ENCODE measurements at regions not wholly inside any gene's neighbourhood (a gene's known extent, or its start where the extent isn't known, plus 50 kb on each side); places are given as distances from the start of the nearest gene placed in this dataset.

DNA sequence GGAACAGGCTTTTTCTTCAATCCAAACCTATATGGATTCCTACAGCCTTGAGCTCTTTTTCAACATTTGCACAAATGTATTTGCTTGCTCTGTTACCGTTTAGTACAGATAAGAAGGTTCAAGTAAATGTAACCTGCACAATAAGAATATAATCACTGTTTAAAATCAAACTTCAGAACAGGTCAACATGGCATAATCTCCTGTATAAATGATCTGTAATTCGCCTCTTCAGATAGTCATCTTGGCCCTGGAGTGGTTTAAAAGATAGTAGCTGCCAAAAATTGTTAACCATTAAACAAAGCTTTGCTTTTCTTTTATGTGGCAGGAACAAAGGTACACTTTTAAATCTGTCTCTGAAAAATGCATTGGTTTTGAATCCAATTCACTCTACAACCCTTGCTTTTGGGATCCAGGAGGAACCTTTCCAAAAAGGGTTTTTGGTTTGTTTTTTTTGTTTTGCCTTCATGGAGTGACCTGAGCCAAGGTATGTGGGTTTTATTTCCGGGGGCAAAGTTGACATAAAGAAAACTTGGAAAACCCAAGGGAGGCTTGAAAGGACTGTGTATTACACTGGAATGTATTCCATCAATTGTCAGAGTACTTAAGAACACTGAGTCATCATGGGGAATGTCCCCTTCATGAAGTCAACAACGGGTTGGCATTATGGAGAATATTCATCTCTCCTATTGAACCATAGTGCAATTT, 210.4 kb upstream of the HCCS start:
- DNase-seq (ENCODE audit: low read depth in 2 of 2), result no peak

DNA sequence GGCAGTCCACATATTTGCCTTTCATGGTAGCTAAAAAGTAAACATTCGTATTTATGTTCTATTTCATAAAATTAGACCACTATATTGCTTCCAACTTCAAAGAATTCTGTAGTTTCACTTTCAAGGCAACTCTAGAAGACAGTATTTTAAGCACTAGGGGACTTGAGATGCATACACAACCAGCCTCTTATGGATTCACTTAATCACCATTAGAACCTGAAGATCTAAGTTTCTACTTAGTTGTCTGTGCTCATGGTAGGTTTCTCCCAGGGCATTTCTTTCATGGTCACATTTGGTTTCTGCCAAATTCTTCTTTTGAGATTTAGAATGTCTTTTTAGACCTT, 209.9 kb upstream of the HCCS start:
- DNase-seq (ENCODE audit: low read depth in 2 of 2), result no peak

DNA sequence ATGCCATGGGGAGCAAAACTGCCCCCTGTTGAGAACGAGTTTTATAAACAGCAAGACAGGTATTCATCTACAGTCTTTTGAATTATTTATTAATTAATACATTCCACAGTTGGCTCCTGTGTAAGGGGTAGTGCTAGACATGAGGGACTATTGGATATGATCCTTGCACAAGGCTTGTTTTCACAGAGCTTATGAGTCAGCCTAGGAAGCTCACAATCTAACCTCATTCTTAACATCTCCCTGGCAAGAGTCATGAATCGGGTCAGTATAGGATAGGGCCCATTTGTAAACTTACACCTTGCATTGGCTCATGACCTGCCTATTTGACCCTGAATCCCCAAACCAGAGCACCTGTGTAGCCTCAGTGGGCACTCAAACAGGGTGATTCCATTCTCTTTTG, 209.1 kb upstream of the HCCS start:
- DNase-seq (ENCODE audit: low read depth in 2 of 2), result no peak

DNA sequence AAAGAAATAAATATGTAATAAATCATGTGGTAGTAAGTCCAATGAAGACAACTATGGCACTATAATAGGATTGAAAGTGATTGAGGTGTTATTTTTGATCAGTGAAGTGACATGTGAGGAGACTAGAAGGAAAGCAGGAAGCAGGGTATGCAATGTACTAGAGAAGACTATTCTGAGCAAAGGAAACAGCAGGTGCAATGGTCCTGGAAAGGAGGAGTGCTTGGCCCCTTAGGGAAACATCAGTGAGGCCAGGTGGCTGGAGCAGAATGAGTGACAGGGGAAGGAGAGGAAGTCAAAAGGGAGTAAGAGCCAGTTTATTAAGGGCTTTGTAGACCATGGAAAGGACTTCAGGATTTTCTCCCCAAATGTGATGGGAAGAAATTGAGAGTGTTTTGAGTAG, 207.6 kb upstream of the HCCS start:
- no peak for DNase-seq (ENCODE audit: low read depth in 2 of 2)

DNA sequence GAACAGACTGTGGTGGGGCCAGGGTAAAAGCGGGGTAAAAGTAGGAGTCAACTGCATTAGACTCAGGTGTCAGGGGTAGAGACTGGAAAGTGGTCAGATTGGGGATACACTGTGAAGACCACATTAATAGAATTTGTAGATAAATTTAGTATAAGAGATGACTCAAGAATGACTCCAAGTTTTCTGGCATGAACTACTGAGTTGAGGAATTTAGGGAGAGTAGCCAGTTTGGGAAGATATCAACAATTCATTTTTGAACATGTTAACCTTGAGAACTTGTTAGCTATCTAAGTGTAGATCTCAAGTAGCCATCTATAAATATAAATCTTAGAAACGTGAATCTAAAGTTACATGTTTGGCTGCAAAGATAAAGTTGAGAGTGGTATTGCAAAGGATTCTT, 206.9 kb upstream of the HCCS start:
- DNase-seq (ENCODE audit: low read depth in 2 of 2), result no peak

DNA sequence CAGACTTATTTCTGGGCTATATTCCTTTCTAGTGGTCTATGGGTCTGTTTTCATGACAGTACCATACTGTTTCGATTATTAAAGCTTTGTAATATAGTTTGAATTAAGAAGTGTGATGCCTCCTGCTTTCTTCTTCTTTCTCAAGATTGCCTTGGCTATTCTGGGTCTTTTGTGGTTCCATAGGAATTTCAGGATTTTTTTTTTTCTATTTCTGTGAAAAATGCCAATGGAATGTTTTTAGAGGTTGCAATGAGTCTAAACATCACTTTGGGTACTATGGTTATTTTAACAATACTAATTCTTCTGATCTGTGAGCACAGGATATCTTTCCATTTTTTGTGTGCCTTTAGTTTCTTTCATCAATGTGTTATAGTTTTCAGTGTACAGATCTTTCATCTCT, 204.3 kb upstream of the HCCS start:
- no peak for DNase-seq (ENCODE audit: low read depth in 2 of 2)

DNA sequence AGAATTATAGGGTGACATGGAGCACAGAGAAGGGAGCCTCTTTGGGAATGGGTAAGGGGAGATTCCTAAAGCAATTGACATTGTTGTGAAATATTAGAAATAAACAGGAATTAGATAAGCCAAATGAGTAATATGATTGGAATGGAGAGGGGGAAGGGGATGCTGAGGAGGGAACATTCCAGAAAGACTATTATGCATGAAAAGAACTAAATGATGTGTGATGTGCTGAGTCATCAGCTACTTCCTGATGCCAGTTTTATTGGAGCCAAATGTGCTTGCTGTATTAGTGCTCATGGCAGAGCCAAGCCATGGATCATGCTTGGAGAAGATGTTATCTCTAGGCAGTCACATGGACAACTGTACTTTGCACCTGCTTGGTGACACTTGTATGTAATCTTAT, 189.0 kb upstream of the HCCS start:
- DNase-seq (ENCODE audit: low read depth in 2 of 2), result no peak

DNA sequence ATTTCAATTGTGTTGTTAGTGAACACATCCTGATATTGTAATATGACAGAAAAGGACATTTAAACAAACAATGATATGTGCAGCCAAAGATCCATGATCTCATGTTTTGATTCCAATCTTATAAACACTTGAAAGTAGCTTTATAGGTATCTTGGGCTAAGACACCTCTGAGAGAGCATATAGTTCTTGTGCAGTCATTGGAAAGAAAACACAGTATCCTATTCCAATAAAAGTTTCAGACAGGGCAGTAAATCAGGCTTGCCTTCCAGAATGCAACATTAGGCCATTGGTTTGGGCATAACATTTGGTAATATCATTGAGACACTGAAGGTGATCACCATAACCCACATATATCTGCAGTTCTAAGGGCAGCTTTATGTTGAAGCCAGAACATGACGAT, 188.3 kb upstream of the HCCS start:
- DNase-seq (ENCODE audit: low read depth in 2 of 2), result no peak

DNA sequence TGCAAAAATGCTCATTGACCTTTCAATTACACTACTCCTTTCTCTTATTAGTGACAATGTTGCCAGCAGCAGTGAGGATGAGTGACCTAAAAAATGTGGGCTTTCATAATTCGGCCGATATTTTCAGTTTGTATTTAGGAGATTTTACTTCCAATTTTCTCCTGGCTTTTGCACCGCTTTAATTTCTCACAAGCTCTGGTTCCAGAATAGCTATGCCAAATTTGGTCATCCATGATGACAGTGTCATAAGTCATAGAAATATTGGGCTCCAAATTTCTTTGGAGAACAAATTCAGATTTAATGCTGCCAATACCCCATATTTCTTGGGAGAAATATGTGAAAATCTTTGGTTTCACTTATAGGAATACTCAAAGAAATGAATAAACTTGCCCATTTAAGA, 187.7 kb upstream of the HCCS start:
- no peak for DNase-seq (ENCODE audit: low read depth in 2 of 2)

DNA sequence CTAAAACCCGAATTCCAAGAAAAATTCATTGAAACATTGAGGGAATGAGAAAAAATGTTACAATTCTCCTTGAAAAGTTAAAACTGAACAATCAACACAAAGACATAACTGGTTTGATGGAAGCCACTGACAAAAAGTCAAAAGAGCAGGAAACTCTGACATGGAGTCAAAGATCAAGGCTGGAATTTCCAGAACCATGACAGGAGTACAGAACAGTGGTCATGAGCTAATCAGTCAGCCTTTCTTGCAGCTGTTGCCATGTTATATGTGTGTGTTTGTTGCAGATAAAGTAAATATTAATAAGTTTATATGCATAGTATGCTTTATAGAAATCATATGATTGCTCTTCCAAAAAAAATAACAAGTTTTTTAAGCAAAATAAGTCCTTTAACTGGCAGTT, 184.7 kb upstream of the HCCS start:
- no peak for DNase-seq (ENCODE audit: low read depth in 2 of 2)

DNA sequence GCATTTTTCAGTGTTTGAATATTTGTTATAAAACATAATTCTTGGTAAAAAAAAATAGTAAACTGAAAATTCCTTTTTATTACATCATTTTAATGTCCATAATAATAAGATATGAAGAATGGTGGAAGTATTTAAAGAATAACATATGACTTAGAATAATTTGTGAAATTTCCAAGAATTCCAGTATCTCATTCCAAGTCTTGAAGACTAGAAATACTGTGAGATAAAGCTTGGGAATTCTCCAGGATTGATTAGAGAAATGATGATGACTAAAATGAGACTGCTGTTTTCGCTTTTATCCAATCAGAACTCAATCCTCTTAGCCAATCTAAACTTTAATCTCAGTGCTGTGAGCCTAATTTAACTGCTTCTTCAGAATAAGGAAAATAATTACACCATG, 184.2 kb upstream of the HCCS start:
- no peak for DNase-seq (ENCODE audit: low read depth in 2 of 2)

DNA sequence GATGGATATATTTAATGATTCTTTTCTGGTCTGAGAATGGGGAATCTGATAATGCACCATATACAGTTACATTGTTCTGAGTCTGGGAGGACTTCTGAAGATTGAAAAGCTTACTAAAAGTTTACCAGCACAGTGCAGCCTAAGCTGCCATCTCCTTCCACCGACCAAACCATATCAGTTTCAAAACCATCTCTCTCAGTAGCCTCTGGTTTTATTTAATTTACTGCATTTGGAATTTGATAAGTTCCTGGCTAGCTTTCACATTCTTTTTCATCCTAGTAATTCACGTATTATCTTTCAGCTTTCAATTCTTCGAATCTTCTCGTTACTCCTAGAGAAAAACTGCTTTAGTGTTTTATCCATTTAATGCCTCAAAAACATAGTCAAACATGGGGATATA, 181.4 kb upstream of the HCCS start:
- no peak for DNase-seq (ENCODE audit: low read depth in 2 of 2)

DNA sequence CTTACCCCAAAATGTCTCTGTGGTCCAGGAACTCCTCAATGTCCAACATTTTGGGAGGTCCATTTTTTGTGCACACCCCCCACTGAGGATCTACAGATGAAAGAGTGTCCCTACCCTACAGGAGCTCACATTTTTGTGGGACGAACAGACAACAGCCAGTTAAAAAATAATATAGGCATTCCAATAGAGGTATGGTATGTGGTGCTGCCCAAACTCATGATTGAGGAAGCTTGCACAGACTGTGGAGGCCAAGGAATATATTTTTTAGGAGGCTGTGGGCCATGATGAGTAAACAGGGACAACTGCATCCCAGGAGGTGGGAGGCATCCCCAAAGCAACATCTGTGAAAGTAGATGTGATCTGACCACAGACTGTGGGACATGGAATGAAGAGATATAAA, 181.0 kb upstream of the HCCS start:
- no peak for DNase-seq (ENCODE audit: low read depth in 2 of 2)

DNA sequence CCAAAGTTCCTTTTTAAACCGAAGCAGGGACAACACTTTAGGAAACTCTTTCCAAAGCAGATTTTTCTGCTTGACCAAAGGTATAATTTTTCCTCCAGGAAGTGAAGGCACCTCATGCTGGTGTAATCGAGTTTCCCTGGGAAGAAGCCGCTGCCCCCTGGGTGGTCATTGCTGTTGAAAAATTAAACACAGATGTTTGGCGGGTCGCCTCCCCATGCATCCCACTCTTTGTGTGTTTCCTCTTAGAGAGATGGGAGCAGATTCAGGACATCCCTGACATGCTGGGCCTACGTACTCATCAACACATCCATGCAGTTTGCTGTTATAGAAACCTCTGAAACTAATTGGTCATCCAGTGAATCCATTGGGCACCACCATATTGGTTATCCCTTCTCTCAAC, 179.2 kb upstream of the HCCS start:
- no peak for DNase-seq (ENCODE audit: low read depth in 2 of 2)

DNA sequence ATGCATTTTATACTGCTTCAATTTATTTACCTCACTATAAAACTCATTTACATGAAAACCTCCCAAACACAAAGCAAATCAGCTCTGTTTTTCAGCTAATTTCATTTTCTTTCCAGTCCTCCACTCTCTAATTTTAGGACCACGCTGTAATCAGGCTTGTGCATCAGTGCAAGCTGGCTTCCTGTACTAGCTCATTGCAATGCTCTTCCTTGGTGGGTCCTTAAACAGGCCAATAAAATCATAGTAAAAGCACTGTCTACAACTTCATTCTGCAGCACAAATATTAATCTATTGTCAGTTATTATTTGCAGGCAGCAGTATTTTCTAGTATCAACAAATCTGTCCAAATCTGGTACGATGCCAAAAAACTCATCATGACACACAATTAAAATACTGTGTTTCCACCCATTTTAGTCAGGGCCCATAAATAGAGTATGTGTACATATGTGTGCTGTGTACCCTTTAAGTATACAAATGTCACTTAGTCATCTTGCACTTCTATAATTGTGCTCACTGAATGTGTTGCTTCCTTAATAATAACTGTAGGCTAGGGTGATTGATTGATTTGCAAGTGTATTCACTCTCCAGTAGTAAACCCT, 178.2 kb upstream of the HCCS start:
- DNase-seq (ENCODE audit: low read depth in 2 of 2), result no peak

DNA sequence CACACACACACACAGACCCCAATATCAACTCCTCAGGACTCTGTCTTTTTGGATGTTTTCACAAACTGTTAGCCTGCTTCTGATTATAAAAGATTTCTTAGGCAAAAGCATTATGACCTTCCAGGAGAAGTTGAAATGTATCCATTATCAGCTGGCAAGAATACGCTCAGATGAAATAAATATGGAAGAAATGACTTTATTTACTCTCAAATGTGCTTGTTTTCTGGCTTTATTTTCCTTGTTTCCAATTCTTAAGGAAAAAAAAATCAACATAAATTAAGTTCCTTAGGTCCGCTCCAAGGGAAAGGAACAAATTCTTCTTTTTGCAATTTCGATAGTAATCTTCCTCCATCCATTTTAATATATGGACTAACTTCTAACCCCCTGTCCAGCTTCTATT, 175.6 kb upstream of the HCCS start:
- DNase-seq (ENCODE audit: low read depth in 2 of 2), result no peak

DNA sequence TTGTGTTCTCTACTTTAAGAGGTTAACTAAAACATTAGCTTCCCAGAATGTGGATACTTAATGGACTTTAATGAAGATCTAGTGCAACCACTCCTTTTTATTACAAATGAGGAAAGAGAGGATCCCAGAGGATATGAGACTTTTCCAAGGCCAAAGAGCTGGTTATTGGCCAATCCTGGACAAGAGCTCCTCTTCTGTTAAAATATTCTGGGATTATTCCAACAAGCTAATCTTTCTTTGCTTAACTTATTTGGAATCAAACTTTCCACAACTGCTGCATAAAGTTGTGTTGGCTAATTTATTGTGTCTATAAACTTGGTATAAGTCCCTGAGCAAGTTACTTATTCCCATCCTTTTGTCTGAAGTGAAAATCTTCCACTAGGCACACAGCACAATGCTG, 174.2 kb upstream of the HCCS start:
- no peak for DNase-seq (ENCODE audit: low read depth in 2 of 2)

DNA sequence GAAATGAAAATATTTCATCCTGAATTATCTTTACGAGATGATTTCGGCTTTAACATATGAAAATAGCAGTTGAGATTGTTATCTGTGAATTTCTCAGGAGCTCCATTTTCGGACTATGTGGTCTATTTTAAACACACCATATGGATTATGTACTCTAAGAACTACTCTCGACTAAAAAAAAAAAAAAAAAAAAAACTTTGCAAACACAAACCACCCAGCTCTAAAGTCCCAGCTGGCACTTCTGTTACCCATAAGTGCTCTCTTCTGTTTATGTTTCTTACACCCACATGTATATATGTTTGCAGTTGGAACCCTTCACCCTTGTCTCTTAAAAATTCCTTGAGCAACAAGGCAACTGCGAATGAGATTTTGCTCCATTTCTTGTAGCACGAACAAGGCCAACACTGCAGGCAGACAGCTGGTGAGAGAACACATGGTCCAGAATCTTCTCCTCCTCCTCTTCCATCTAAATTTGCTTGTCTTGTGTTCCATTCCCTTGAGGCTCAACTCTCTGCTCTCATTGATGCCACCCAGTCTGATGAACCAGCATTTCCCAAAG, 172.7 kb upstream of the HCCS start:
- no peak for DNase-seq (ENCODE audit: low read depth in 2 of 2)

DNA sequence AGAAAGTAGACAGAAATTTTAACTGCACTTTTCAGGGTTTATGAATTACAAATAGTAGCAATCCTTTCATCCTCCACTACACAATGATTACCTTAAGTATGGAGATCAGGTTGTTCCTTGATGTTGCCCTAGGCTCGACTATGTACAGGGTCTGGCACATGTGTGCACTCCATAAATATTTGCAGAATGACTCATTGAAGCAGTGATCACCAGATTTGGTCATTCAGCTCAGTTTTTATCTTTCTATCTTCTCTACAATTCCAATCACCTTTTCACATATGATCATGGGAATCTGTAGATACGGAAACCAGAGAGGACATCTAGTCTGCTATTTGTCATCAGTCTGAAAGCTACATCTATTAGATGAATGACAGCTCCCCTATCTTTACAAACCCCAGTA, 171.7 kb upstream of the HCCS start:
- DNase-seq (ENCODE audit: low read depth in 2 of 2), result no peak

DNA sequence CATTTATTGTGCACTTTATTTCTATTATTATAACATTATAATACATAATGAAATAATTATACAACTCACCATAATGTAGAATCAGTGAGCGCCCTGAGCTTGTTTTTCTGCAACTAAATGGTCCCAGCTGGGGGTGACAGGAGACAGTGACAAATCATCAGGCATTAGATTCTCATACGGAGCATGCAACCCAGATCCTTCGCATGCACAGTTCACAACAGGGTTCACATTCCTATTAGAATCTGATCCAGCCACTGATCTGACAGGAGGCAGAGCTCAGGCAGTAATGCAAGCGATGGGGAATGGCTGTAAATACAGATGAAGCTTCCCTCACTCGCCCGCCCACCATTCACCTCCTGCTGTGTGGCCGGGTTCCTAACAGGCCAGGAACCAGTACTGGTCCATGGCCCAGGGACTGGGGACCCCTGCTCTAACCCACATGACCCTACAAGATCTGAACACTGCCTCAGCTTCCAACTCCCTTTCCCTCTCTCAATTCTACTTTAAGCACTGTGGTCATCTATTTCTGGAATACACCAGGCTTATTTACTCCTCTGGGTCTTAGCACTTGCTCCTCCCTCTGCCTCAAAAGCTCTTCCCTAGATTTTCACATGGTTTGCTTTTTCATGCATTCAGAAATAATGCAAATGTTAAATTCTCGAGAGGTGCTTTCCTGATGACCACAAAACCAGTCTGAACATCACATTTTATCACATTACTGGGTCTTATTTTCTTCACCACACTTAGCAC, 166.8 kb upstream of the HCCS start:
- DNase-seq (ENCODE audit: low read depth in 2 of 2), result no peak

DNA sequence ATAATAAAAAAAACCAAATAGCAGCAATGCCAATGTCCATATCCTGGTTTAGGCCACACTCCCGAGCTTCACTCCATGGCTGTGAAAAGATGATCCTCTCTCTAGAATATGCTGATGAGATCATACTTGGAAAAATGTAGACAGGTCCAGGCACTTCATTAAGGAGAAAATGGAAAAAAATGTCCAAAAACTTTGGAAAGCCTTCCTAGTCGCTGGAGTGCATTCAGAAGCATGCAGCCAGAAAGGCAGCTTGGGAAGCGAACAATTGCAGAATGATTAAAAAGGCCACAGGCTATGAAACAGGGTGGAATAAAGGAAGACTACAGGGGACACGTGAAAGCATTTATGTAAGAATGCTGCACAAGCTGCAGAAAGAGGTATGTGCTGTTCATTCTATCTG, 165.6 kb upstream of the HCCS start:
- DNase-seq (ENCODE audit: low read depth in 2 of 2), result no peak

DNA sequence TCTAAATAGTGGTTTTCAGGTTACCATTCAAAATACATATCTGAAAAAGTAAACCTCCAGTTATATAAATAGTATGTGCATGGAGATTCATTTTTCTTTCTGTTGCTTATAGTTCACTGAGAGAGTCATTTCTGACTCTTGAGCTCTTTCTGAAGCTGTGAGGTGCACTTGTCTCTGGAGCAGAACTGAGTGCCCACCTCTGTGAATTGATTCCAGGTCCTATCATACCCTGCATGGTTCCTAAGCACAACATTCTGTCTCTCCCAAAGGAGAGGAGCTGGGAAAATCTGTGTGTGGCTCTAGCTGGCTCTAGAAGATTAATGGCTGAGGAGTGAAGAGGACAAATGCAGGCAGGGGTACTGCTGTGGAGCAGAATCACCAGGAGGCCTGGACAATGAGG, 161.6 kb upstream of the HCCS start:
- DNase-seq (ENCODE audit: low read depth in 2 of 2), result no peak

DNA sequence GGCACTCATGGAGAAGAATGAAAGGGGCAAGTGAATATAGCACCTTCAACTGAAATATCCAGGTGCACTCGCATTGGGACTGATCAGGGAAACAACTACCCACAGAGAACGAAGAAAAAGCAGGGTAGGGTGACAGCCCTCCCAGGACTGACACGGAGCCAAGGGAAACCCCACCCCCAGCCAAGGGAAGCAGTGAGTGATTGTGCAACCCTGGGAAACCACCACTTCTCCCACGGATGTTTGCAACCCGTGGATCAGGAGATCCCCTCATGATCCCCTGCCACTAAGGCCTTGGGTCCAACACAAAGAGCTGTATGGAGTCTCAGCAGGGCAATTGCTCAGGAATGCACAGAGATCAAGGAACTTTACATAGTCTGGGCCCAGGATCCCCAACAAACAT, 158.5 kb upstream of the HCCS start:
- DNase-seq (ENCODE audit: low read depth in 2 of 2), result no peak

All from stimulated activated CD4-positive, alpha-beta T cell treated with anti-CD3 and anti-CD28 coated beads, Interleukin-1b, Interleukin-23, amount 100 ng/mL, for 4 hours (primary cell).